NB4 (cell line): ENCODE measurements at regions not wholly inside any gene's neighbourhood (a gene's known extent, or its start where the extent isn't known, plus 50 kb on each side); places are given as distances from the start of the nearest gene placed in this dataset.

Source experiments
- POLR2A ChIP-seq: IDR thresholded peaks from 2 replicates; pipeline ENCODE4 v1.6.1; 2011; ENCODE audit warnings: mild to moderate bottlenecking; ENCODE audit not compliant: insufficient read length; ENCODE audit errors: extremely low read depth
- TF ChIP-seq, protein P1 (sequence below): IDR thresholded peaks from one replicate; pipeline ENCODE4 v1.5.1; 2012; ENCODE audit warnings: low read depth, low read length

- TF ChIP-seq, protein P1, sequence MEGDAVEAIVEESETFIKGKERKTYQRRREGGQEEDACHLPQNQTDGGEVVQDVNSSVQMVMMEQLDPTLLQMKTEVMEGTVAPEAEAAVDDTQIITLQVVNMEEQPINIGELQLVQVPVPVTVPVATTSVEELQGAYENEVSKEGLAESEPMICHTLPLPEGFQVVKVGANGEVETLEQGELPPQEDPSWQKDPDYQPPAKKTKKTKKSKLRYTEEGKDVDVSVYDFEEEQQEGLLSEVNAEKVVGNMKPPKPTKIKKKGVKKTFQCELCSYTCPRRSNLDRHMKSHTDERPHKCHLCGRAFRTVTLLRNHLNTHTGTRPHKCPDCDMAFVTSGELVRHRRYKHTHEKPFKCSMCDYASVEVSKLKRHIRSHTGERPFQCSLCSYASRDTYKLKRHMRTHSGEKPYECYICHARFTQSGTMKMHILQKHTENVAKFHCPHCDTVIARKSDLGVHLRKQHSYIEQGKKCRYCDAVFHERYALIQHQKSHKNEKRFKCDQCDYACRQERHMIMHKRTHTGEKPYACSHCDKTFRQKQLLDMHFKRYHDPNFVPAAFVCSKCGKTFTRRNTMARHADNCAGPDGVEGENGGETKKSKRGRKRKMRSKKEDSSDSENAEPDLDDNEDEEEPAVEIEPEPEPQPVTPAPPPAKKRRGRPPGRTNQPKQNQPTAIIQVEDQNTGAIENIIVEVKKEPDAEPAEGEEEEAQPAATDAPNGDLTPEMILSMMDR: no peak
- TF ChIP-seq POLR2A: no peak
These were observed 541.7 kb downstream of the TBL1XR1 start for GRCh38 chr3:176655404-176656094.
